Ishikawa (cell line): ENCODE measurements at regions not wholly inside any gene's neighbourhood (a gene's known extent, or its start where the extent isn't known, plus 50 kb on each side); places are given as distances from the start of the nearest gene placed in this dataset.

Experiments
- CEBPB ChIP-seq: IDR thresholded peaks from 2 replicates; pipeline ENCODE4 v1.6.1; 2012
- CREB1 ChIP-seq: IDR thresholded peaks from 2 replicates; pipeline ENCODE4 v1.6.1; 2012; ENCODE audit warnings: low read depth
- EP300 ChIP-seq: IDR thresholded peaks from 2 replicates; pipeline ENCODE4 v1.6.1; 2012; ENCODE audit warnings: borderline replicate concordance
- MAX ChIP-seq: IDR thresholded peaks from 2 replicates; pipeline ENCODE4 v1.6.1; 2012
- RAD21 ChIP-seq: IDR thresholded peaks from 2 replicates; pipeline ENCODE4 v1.6.1; 2012; ENCODE audit warnings: low read depth
- TAF1 ChIP-seq: IDR thresholded peaks from 2 replicates; pipeline ENCODE4 v1.6.1; 2012; ENCODE audit warnings: low read depth, mild to moderate bottlenecking

GRCh38 chr16:49969091-49970030 is 55.7 kb upstream of the CNEP1R1 start:
- TF ChIP-seq MAX = no peak
- TF ChIP-seq CEBPB = no peak
- no peak for TF ChIP-seq EP300
- no peak for TF ChIP-seq RAD21
- no peak for TF ChIP-seq TAF1
- no peak for TF ChIP-seq CREB1
